ENCODE measurements at regions not wholly inside any gene's neighbourhood (a gene's known extent, or its start where the extent isn't known, plus 50 kb on each side); places are given as distances from the start of the nearest gene placed in this dataset.

- TF ChIP-seq CTCF (IDR thresholded peaks at IDR 0.05) (no peak), POLR2A (IDR thresholded peaks at IDR 0.05) (no peak)
Observed at GRCh38 chr7:12896316-12896715, 208.9 kb downstream of the ARL4A start.
